ENCODE measurements at regions not wholly inside any gene's neighbourhood (a gene's known extent, or its start where the extent isn't known, plus 50 kb on each side); places are given as distances from the start of the nearest gene placed in this dataset.

- TF ChIP-seq CTCF (IDR thresholded peaks at IDR 0.05), result no peak
- no peak for TF ChIP-seq POLR2A (IDR thresholded peaks at IDR 0.05)
Measured at GRCh38 chr2:19536136-19536535, 177.7 kb upstream of the OSR1 start.

Data from adrenal gland (tissue), 5 donors.